GM12892 (cell line): ENCODE measurements at regions not wholly inside any gene's neighbourhood (a gene's known extent, or its start where the extent isn't known, plus 50 kb on each side); places are given as distances from the start of the nearest gene placed in this dataset.

Experiments
- POLR2A ChIP-seq: IDR thresholded peaks from 2 replicates; pipeline ENCODE4 v1.6.1; 2011; ENCODE audit warnings: low read depth, low read length, control low read depth
- POLR2AphosphoS5 ChIP-seq: IDR thresholded peaks from 2 replicates; pipeline ENCODE4 v1.6.1; 2011; ENCODE audit warnings: low read depth, low read length, control low read depth
- TAF1 ChIP-seq: IDR thresholded peaks from 2 replicates; pipeline ENCODE4 v1.6.1; 2011; ENCODE audit warnings: low read depth, mild to moderate bottlenecking, control low read depth, low read length, borderline replicate concordance

DNA sequence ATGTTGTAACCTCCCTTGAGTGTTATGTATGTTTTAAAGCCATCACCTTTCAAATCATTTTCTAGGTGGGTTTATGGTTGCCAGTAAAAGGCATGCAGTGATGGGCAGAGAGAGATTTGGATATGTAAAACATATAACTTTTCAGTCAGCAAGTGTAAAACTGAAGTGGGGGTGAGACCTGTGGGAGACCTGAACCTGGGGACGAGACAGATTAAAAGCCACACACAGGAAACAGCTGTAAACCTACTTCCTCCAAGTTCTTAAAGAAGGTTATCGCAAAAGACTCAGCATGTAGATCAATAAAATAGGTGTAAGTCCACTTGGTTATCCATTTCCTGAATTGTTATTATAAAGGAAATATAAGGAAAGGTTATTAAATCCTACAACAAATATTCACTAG is 76.6 kb downstream of the YIPF5 start:
- no peak for TF ChIP-seq POLR2A
- TF ChIP-seq POLR2AphosphoS5 = no peak
- no peak for TF ChIP-seq TAF1
